ENCODE measurements at regions not wholly inside any gene's neighbourhood (a gene's known extent, or its start where the extent isn't known, plus 50 kb on each side); places are given as distances from the start of the nearest gene placed in this dataset.
"Not testable (repeated sequence)": the region's sequence is repeated elsewhere in the genome, so short reads cannot be mapped to it uniquely, and the experiment has no call there.

DNA sequence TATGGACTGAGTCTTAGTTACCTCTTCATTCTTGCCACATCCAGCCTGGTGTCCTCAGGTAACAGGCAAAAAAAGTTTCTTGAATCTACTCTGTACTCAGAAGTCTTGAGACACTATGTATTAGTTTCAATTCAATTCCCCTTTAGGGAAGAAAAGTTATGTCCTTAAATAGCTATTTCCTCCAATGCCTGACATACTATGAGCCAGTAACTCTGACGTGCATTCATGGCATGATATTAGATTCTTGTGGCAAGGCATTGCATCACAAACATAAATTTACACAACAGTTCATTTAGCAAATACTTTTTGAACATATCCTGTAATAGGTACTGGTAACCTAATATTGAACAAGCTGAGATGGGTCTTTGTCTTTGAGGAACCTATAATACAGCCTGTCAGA lies 109.3 kb upstream of the FOXB1 start:
- DNase-seq, result no peak

DNA sequence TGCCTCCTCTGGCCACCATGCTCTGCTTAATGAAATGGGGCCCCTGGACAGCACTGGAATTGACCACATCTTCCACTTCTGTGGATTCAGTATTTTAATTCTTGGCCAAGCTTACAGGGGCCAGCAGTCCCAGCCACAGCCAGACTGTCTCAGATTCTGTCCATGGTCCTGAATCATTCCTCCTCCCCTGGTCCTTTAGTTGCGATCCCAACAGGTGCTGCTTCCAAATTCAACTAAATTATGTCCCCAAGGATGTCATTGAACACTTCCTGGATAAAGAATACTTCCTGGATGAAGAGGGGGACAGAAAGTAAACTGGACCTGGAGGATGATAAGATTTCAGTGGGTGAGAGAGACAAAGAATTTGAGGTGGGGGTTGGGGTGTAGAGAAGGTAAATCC lies 111.1 kb upstream of the FOXB1 start:
- no peak for DNase-seq

DNA sequence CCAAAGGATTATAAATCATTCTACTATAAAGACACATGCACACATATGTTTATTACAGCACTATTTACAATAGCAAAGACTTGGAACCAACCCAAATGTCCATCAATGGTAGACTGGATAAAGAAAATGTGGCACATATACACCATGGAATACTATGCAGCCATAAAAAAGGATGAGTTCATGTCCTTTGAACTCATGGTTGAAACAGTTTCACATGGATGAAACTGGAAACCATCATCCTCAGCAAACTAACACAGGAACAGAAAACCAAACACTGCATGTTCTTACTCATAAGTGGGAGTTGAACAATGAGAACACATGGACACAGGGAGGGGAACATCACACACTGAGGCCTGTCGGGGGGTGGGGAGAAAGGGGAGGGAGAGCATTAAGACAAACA lies 116.2 kb upstream of the FOXB1 start:
- not testable (repeated sequence) for DNase-seq

DNA sequence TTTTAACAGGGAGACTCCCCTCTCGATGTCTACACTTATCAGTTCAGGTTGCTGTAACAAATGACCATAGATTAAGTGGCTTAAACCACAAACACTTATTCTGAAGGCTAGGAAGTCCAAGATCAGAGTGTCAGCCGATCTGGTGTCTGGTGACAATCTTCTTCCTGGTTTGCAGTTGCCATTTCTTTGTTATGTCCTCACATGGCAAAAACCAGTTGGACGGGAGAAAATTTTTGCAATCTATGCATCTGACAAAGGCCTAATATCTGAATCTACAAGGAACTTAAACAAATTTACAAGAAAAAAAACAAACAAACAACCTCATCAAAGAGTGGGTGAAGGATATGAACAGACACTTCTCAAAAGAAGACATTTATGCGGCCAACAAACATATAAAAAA lies 116.9 kb upstream of the FOXB1 start:
- no peak for DNase-seq

DNA sequence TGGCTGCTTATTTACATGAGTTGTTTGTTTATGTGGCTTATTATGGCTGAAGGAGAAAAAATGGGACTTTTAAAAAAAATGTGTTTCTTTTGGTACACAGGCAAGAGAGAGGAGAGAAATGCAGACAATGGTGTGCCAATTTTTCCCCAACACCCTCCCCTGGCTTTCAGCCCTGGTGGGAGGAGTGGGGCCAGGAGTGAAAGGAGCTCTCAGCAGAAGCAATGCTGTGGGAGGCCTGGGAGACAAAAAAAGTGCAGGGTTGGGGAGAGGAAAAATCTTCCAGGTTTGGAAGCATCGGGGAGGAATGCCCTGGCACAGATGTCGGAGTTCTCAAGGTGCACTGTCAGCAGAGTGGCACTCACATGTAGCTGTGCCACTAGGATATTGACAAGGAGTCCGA lies 117.7 kb upstream of the FOXB1 start:
- DNase-seq, result no peak

DNA sequence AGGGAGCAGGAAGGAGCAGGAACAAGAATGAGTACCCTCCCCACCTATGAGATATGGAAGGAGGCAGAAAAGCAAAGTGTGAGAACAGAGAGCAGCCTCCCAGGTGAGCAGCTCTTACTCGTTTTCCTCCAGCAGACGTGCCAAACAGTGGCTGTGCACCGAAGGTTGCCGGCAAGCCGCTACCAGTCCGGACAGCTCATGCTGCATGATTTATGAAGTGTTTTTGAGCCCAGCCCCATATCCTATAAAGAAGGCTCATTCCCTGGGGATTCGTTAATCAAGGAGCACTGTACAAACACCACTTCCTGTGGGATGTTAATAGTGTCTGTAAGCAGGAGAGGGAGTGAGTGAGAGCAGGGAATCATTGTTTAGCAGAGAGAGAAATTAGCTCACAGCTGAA lies 118.3 kb upstream of the FOXB1 start:
- DNase-seq, result no peak

DNA sequence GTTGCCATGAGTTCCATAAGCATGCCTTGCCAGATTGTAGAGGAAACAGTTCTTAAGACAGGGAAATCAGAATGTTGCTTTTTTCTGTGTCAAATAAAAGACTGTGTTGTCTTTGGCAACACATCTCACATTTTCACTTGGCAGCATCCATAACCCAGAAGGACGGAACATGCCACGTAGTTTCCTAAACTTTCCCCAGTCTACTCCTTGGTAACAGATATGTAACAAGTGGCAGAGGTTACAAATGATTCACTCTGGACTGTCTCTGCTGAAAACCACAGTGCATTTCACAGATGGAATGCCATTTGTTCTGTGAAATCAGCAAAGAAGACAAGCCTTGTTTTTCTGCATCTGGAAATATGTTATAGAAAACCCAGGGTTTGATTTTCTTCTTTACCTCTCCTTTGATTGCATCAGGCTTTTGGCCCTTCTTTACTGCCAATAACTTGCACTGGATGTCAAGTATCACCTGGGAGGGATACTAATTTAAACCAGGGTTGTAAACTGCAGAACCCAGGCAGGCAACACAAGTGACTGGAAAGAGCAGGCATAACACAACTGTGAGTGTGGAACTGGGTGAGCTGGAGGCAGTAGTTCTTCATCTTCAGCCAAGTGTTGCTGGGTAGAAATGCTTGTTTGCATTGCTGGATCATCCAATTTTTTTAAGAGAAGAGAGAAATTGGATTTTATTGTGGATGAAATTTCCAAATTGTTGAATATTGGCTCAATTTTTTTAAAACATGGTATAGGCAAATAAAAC lies 124.4 kb upstream of the FOXB1 start:
- DNase-seq, result no peak

DNA sequence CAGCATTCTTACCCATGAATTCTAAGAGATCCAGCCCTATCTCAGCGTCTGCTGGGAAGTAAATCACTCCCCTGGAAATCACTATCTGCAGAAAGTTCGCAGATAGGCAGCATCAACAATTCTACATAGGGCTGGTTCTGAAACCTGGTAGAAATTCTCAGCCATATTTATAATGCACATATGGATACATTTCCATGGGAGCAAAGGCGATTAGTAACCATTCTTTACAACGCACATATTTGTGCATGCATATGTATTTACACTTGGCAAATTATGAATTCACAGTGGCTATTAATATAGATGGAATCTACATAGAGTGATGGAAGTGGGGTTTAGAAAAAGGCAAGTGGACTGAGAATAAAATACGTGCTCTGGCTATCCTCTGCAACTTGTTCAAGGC lies 128.0 kb upstream of the FOXB1 start:
- DNase-seq, result no peak

DNA sequence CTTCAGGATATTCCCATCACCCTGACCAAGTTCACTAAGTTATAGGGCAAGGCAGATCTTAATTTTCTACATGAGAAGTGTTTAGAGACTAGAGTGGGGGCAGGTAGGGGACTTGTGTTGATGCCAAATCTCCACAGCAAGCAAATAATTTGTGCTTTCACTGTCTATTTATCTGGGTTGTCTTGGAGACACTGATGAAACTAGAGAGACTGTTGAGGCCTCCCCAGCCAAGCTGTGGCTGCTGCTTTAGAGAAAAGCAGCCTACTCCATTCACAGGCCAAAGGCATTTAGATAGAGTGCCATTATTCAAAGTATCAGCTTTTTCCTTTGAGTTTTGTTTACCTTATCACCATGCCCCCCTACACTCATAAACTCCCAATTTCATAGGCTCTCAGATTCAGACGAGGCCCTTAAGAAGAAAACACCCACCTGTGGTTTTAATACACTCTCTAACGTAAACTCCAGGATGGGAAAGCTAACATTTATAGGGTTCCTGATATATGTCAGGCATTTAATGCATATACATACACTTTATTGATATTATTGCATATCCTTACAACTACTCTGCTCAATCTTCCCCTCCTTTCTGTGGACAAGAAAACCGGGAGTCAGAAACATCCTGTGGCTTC lies 130.4 kb upstream of the FOXB1 start:
- no peak for DNase-seq

DNA sequence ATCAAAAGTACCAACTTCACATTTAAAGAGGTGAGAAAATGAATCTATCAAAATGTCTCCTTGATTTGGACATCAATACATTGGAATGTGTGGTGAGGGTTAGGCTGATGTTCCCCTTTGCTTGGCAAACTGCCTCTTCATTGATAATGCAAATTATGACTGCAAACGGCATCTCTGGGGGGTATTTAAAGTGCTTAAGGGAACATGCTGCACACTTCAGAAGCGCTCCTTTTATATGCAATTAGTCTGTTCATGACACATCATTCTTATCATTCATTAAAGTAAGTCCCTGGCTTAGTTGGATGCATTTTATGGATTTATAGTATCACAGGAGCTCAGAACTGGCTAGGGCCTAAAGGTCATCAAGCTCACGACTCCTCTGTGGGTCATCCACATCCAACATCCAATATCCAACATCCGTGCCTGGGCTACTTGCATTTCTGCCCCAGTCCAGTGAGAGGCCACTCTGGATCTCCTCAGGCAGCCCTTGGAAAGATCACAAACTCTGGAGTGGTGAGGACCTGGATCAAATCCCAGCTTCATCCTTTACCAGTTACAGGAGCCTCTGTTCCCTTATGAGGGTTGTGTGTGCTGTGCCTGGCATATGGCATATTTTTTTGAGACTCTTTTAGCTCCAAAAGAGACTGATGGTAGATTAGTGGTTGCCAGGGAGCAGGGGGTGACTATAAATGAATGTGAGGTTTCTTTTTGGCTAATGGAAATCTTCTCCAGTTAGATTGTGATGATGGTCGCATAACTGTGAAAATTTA lies 136.8 kb upstream of the FOXB1 start:
- DNase-seq, result no peak

DNA sequence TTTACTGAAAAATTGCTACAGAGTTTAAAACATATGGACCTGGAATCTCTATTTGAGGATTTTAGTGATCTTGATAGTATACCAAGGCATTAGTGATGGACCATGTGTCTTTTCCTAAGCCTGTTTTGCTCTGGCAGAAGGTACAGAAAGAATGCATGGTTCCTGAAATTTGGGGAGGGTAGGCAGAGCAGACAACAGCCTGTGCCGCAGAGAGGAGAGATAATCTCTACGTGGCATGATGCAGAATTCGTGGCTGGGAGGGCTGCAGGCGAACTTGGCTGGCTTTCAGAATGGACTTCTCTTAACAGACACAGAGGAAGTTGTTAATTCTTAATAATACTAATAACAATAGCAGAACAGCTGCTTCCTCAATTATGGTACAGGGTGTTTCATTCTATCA lies 137.5 kb upstream of the FOXB1 start:
- DNase-seq, result no peak

DNA sequence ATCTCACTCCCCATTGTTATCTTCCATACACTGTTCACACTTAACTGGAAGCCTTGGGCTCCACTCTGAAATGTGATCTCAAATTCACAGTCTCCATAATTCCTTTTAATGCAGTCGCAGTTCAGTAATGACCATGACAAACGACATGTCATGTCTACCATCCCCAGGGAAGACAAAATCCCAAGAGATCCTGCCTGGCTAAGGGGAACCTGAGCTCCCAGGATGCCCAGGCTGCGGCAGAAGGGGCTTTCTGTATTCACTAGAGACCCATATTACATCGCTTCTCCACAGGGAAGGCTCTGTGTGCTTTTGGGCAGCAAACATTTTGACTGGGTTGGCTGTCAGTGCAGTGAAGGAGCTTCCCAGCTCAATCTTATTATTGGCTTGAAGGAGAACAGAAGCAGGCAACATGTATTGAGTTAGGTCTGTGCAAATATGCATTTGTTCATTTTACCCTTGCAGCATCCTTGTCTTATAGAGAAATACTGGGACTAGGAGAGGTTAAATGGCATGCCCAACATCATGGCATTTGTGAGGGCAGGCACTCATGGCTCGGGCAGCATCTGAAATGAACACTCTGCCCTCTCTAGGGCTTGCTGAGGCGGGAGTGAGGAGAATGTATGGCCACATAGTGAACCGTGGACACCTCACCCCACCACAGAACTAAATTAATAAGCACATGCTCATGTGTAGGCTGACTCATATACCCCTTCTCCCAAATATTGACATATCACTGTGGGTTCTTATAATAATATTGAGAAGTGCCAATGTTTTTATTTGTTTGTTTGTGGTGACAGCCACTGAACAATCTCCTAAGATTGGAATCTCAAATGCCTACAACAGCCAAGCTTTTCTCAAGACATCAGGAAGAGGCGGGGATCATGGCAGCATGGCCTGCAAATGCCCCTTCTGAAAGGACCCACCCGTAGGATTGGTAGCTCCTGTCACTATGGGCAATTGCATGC lies 141.6 kb upstream of the FOXB1 start:
- no peak for DNase-seq

DNA sequence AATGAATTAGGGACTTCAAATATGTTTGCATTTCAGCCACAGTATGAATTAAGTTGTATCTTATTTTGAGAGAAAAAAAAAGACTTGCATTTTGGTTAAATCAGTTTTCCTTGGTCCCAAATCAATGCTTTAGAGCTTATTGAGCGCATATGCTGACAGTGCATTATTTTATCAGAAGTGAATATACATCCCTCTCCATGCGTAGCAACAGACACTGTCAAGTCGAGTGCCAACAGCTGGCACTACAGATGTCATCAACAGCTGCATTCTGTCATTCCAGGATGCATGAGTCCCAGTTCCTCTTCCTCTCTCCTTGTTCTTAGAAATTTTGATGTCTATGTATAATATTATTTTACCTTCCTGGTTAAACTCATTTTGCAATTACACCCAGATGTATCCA lies 156.1 kb upstream of the FOXB1 start:
- DNase-seq, result no peak

DNA sequence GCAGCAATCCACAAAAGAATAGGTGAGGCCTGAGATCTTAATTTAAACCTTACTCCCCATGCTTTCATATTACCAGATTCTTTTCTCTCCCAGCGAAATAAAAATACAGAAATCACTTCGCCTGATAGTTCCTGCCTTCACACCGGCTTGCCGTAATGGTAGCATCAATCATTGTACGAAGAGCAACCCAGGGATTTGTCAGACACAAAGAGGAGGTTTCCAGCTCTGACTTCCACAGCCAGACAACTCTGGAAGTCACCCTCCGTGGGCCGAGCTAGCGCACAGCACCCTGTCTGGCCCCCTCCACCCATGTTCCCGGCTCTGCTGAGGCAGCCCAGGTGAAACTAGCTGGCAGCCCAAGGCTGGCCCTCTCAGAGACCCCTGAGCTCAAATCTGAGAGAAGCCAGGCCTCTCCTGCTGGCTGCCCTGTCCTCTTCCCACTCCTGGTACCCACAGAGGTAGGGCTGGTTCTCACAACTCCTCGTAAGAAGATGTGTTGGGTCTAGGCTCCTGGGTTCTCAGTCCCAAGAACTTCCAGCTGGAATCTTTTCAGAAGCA lies 156.9 kb upstream of the BNIP2 start:
- no peak for DNase-seq

DNA sequence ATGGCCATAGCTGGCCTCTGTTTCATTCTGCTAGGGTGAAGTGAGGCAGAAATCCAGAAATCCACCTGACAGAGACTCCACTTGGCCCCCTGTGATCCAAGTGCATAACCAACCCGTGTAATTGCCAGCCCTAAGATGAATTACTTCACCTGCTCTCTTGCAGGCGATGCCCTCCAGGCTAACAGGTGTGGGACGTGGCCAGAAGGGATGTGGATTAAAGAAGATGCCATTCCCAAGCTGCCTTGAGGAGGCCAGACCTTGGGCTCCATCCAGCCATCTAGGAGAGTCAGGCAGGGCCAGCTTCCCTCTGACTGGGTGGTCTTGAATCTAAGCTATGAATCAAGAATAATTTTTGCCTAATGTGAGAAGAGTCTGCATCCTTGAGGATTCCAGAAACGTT lies 154.5 kb upstream of the BNIP2 start:
- no peak for DNase-seq

DNA sequence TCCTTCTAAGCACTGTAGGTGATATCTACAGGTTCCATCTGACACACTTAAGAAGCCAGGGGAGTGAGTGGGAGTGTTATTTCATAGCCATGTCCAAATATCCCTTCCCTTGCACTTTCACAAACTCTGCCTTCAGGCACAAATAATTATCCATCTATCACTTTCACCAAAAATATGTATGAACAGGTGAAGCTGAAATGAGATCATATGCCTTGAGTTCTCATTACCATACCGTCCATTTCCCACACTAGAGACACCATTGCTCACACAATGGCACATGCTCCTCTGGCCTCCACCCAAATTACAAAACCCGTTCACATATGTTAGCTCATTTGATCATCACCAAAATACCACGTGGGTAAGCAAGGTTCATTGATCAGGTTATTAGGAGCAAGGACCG lies 151.9 kb upstream of the BNIP2 start:
- no peak for DNase-seq

DNA sequence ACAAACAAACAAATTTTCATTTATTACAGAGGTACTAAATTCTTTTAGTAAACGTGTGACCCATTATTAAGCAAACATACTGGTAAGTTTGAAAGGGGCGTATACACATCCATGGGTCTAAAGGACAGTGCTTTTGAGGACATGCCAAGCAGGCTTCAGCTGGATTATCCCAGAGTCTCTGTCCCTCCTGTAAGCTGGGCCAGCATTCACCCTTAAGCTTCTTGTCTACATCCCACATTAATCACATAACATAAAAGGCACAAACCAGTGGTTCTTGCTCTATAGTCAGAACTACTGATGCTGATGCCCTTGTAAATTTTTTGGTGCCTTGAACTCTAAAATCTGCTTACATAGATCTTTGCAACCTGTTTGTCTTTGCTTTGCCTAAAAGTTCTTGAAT lies 150.8 kb upstream of the BNIP2 start:
- no peak for DNase-seq

DNA sequence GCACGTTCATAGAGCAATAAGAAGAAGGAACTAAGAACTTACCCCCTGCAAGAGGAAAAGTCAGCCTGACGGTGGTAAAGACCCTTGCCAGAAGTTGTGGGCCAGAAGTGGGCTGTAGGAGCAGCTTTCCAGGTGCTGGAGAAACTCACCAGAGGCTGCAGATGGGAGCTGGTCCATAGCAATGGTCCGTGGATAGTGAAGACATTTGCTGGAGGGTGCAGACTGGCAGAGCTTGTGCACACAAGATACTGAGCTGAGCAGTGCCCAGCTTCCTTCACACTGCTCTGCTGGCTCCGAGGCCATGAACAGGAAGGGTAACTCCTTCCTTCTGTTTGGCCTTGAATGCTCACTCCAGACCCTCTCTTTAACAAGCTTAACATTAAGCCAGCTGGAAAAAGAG lies 149.8 kb upstream of the BNIP2 start:
- DNase-seq, result no peak

DNA sequence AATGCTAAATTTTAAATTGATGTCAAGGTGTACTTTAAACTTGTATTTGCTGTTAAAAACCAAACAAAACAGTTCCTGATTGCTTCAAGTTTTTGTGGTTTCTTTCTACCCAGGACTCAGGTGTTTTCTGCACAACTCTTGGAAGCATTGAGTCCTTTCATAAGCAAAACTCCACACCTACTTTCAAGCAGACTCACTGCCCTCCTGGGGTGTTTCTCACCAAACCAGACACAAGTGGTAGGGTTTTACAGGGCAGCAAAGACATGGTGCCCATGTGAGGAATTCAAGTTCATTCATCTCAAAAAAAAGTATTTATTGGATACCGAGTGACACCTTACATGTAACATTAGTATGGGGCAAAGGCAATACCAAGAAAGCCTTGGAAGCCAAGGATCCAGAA lies 146.7 kb upstream of the BNIP2 start:
- no peak for DNase-seq

DNA sequence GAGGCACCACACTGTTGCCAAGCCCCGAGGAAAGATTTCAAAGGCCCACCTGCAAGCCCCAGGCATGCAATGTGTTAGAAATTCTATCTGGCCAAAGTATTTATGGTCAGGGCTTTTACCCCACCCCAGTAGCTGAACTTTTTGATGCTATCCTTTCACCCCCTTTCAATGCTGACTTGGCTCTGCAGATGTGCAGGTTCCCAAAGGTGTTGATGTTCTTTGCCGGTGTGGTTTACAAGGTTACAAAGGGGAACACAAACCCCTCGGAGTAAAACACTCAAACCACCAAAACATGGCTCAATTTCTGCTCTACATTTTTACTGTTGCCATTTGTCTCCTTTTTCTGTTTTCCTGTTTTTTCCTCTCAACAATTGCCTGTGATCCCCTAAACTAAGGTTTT lies 145.4 kb upstream of the BNIP2 start:
- no peak for DNase-seq

DNA sequence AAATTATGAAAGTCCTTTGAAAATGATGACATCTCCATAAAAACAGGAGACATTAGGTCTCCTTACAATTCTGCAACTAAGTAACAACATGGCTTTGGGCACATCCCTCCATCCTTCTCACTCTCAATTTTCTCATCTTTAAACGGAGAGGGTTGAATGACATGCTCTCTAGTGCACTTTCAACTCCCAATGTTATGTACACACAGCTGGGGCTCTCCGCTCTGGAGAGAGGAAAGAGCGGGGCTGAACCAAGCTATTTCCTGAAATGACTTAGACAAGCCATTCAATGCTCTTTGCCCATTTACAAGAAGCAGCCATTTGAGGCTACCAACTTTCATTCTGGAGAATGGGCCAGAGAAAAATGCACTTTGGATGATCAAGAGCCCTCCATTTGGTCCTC lies 144.2 kb upstream of the BNIP2 start:
- no peak for DNase-seq

DNA sequence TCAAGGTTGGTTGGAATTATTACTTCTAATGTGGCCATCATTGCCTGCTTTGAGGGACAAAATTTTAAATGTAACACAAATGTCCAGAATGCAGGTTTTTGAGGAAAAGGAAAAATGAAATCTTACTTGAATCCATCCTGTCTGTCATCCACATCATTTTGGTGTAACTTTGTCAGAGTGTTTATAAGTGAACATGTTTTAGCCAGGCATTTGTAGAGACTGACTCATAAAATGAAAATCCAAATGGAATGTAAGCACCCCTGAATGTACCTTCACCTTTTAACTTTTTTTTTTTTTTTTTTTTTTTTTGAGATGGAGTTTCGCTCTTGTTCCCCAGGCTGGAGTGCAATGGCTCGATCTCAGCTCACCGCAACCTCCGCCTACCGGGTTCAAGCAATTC lies 141.8 kb upstream of the BNIP2 start:
- no peak for DNase-seq

DNA sequence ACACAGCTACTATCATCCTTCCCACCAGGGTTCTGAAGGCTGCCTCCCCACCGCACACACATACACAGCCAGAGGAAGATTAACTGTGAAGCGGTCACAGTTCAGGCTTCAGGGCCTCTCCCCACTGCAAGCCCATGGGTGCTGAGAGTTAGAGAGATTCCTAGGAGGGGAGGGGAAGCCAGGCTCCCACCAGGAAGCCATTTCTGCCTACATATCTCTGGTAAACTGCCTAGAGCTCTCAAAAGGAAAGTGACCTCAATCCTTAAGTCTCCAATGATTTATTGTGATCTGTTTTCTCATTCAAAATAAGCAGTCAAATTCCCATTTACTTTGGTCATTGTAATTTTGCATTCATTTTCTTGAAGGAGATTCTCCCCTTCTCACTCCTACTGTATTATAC lies 141.0 kb upstream of the BNIP2 start:
- DNase-seq, result no peak

Measured in activated CD8-positive, alpha-beta memory T cell treated with anti-CD3 and anti-CD28 coated beads for 24 hours (primary cell).